IMR-90 (cell line): ENCODE measurements at regions not wholly inside any gene's neighbourhood (a gene's known extent, or its start where the extent isn't known, plus 50 kb on each side); places are given as distances from the start of the nearest gene placed in this dataset.

Experiments used
- CEBPB ChIP-seq: IDR thresholded peaks from 2 replicates; pipeline ENCODE4 v1.6.1; 2012; ENCODE audit warnings: low read depth, low read length, improper control_type of control experiment
- CTCF ChIP-seq: conservative IDR thresholded peaks from 2 replicates; pipeline ENCODE4 v1.5.1; 2012; ENCODE audit warnings: mild to moderate bottlenecking, low read depth, low read length, improper control_type of control experiment
- ELK1 ChIP-seq: fragments of 150-350 bp; IDR thresholded peaks from 2 replicates; pipeline ENCODE4 v1.6.1; 2016; ENCODE audit warnings: low read depth, mild to moderate bottlenecking, low read length, moderate library complexity, borderline replicate concordance
- FOS ChIP-seq: fragments of 150-350 bp; IDR thresholded peaks from 2 replicates; pipeline ENCODE4 v1.6.1; 2016; ENCODE audit warnings: low read depth, low read length
- MAFK ChIP-seq: IDR thresholded peaks from 2 replicates; pipeline ENCODE4 v1.6.1; 2012; ENCODE audit warnings: low read depth, low read length, improper control_type of control experiment
- MAZ ChIP-seq: IDR thresholded peaks from 2 replicates; pipeline ENCODE4 v1.6.1; 2012; ENCODE audit warnings: low read depth, mild to moderate bottlenecking, low read length, improper control_type of control experiment, moderate library complexity, borderline replicate concordance
- MXI1 ChIP-seq: IDR thresholded peaks from 2 replicates; pipeline ENCODE4 v1.6.1; 2012; ENCODE audit warnings: low read depth, mild to moderate bottlenecking, low read length, moderate library complexity, borderline replicate concordance
- POLR2A ChIP-seq: IDR thresholded peaks from 2 replicates; pipeline ENCODE4 v1.6.1; 2012; ENCODE audit warnings: mild to moderate bottlenecking, low read depth, low read length
- RAD21 ChIP-seq: IDR thresholded peaks from 2 replicates; pipeline ENCODE4 v1.6.1; 2012; ENCODE audit warnings: low read length, improper control_type of control experiment
- RCOR1 ChIP-seq: IDR thresholded peaks from 2 replicates; pipeline ENCODE4 v1.6.1; 2012; ENCODE audit warnings: mild to moderate bottlenecking, low read length, improper control_type of control experiment; ENCODE audit not compliant: insufficient replicate concordance
- RFX5 ChIP-seq: IDR thresholded peaks from 2 replicates; pipeline ENCODE4 v1.8.0; 2012; ENCODE audit warnings: low read depth, mild to moderate bottlenecking, low read length, moderate library complexity
- SMC3 ChIP-seq: fragments of 150-350 bp; IDR thresholded peaks from 2 replicates; pipeline ENCODE4 v1.6.1; 2016; ENCODE audit warnings: low read depth, mild to moderate bottlenecking, antibody characterized with exemption, low read length, moderate library complexity
- USF2 ChIP-seq: fragments of 150-350 bp; IDR thresholded peaks from 2 replicates; pipeline ENCODE4 v1.6.1; 2017; ENCODE audit warnings: mild to moderate bottlenecking, antibody characterized with exemption, low read length, low read depth

- no peak for TF ChIP-seq CTCF
- TF ChIP-seq RCOR1: no peak
- TF ChIP-seq RFX5: no peak
- no peak for TF ChIP-seq POLR2A
- no peak for TF ChIP-seq RAD21
- no peak for TF ChIP-seq MAFK
- TF ChIP-seq MAZ: no peak
- TF ChIP-seq FOS: no peak
- no peak for TF ChIP-seq USF2
- no peak for TF ChIP-seq ELK1
- TF ChIP-seq SMC3: no peak
- TF ChIP-seq MXI1: no peak
- no peak for TF ChIP-seq CEBPB
These were observed 213.8 kb downstream of the ERMARD start for GRCh38 chr6:169965239-169965638.
